Hepatocyte (in vitro differentiated cells): ENCODE measurements at regions not wholly inside any gene's neighbourhood (a gene's known extent, or its start where the extent isn't known, plus 50 kb on each side); places are given as distances from the start of the nearest gene placed in this dataset.

Source experiments
- DNase-seq: peaks from one replicate; pipeline ENCODE4 v3.0.0-alpha.2; 2016; ENCODE audit warnings: low spot score
- H2AFZ ChIP-seq: fragments of 200-600 bp; sonication (generic); 2 replicates; pipeline ENCODE4 v1.6.0; 2016; ENCODE audit warnings: antibody characterized with exemption, mild to moderate bottlenecking
- H3K27ac ChIP-seq: fragments of 200-600 bp; sonication (generic); 2 replicates; pipeline ENCODE4 v1.5.1; 2016; ENCODE audit warnings: mild to moderate bottlenecking
- H3K27me3 ChIP-seq: fragments of 200-600 bp; sonication (generic); 2 replicates; pipeline ENCODE4 v1.6.1; 2016
- H3K36me3 ChIP-seq: fragments of 200-600 bp; sonication (generic); replicated peaks from 2 replicates; pipeline ENCODE4 v1.5.1; 2016; ENCODE audit warnings: low read depth; ENCODE audit not compliant: insufficient read depth
- H3K4me1 ChIP-seq: fragments of 200-600 bp; sonication (generic); 2 replicates; pipeline ENCODE4 v1.5.1; 2016; ENCODE audit warnings: mild to moderate bottlenecking, moderate library complexity; ENCODE audit not compliant: insufficient read depth
- H3K4me2 ChIP-seq: fragments of 200-600 bp; sonication (generic); 2 replicates; pipeline ENCODE4 v1.6.0; 2016
- H3K4me3 ChIP-seq: fragments of 200-600 bp; sonication (generic); 2 replicates; pipeline ENCODE4 v1.5.1; 2016; ENCODE audit warnings: mild to moderate bottlenecking
- H3K79me2 ChIP-seq: fragments of 200-600 bp; sonication (generic); 2 replicates; pipeline ENCODE4 v1.6.0; 2017; ENCODE audit warnings: mild to moderate bottlenecking
- H3K9me2 ChIP-seq: fragments of 200-600 bp; sonication (generic); replicated peaks from 2 replicates; pipeline ENCODE4 v1.6.0; 2017; ENCODE audit warnings: mild to moderate bottlenecking; ENCODE audit not compliant: insufficient read depth
- H3K9me3 ChIP-seq: fragments of 200-600 bp; sonication (generic); 2 replicates; pipeline ENCODE4 v1.5.1; 2016; ENCODE audit warnings: low read depth, mild to moderate bottlenecking
- H4K20me1 ChIP-seq: fragments of 200-600 bp; sonication (generic); 2 replicates; pipeline ENCODE4 v1.6.0; 2016; ENCODE audit warnings: mild to moderate bottlenecking; ENCODE audit not compliant: insufficient read depth, poor library complexity, severe bottlenecking
- CTCF ChIP-seq: fragments of 200-600 bp; sonication (generic); IDR thresholded peaks from 2 replicates; pipeline ENCODE4 v1.5.1; 2016; ENCODE audit warnings: antibody characterized with exemption, mild to moderate bottlenecking; ENCODE audit not compliant: poor library complexity
- EZH2 ChIP-seq: fragments of 200-600 bp; sonication (generic); IDR thresholded peaks from 2 replicates; pipeline ENCODE4 v1.6.1; 2016; ENCODE audit warnings: antibody characterized with exemption, mild to moderate bottlenecking, borderline replicate concordance
- EZH2phosphoT487 ChIP-seq: fragments of 200-600 bp; sonication (generic); IDR thresholded peaks from one replicate; pipeline ENCODE4 v1.6.1; 2018; ENCODE audit warnings: antibody characterized with exemption, mild to moderate bottlenecking, low read depth, moderate library complexity; ENCODE audit not compliant: unreplicated experiment, severe bottlenecking
- WGBS: methylation state at CpG from one replicate; pipeline ENCODE4 v1.1.6; 2016; ENCODE audit warnings: low lambda C conversion rate; ENCODE audit errors: missing lambda C conversion rate; 5-methylcytosine and 5-hydroxymethylcytosine counted together

DNA sequence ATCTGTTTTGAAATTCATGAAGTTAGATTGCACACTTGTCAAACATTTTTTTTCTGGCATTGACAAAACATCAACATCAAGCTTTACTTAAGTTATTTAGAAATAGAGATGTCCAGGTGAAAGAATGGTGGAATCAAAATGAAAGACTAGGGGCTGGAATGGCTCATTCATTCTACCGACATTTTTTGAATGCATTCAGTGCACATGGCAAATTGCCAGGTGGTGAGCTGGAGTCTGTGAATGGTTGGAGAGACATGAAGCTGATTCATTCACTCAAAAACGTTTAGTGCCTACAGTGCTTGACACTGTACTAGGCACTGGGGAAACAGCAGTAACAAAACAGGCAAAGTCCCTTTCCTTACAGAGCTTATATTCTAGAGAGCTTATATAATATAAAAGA is 292.4 kb downstream of the PPP1R2C start:
- Histone ChIP-seq H3K4me3 (no peak overlapping the region), H3K27ac (no peak overlapping the region), H2AFZ (no peak overlapping the region), H3K4me2 (no peak overlapping the region), H3K9me3 (no peaks in the 10 kb centered on the region), H3K27me3 (no peaks in the 10 kb centered on the region), H3K36me3 (no peaks in the 10 kb centered on the region), H4K20me1 (no peaks in the 10 kb centered on the region), H3K9me2 (no peaks in the 10 kb centered on the region), H3K4me1 (no peaks in the 10 kb centered on the region), H3K79me2 (no peaks in the 10 kb centered on the region)
- DNase-seq, result no peak
- TF ChIP-seq CTCF (no peak), EZH2 (no peak), EZH2phosphoT487 (no peak)
- WGBS, result 71% methylated on average over 2 of the region's 2 CpGs

- Histone ChIP-seq H3K27ac (no peak overlapping the region), H4K20me1 (no peaks in the 10 kb centered on the region), H3K9me3 (no peaks in the 10 kb centered on the region), H3K9me2 (no peaks in the 10 kb centered on the region), H3K27me3 (no peaks in the 10 kb centered on the region), H3K4me1 (no peaks in the 10 kb centered on the region), H3K4me3 (no peak overlapping the region), H3K36me3 (no peaks in the 10 kb centered on the region), H3K79me2 (no peaks in the 10 kb centered on the region), H2AFZ (no peak overlapping the region), H3K4me2 (no peak overlapping the region)
- TF ChIP-seq CTCF (no peak), EZH2phosphoT487 (no peak), EZH2 (no peak)
- WGBS, result 88% methylated on average over 1 of the region's 1 CpG
- DNase-seq, result no peak
Observed at GRCh38 chrX:42484233-42484632, 293.7 kb downstream of the PPP1R2C start.

- H3K36me3 ChIP-seq, result no peaks in the 10 kb centered on the region
- H3K9me3 ChIP-seq, result no peaks in the 10 kb centered on the region
- WGBS, result 90% methylated on average over 1 of the region's 1 CpG
- H3K4me2 ChIP-seq, result no peak overlapping the region
- H2AFZ ChIP-seq, result no peak overlapping the region
- DNase-seq, result no peak
- H3K4me1 ChIP-seq, result no peaks in the 10 kb centered on the region
- H3K27ac ChIP-seq, result no peak overlapping the region
- no peak overlapping the region for H3K4me3 ChIP-seq
- H3K9me2 ChIP-seq, result no peaks in the 10 kb centered on the region
- H3K79me2 ChIP-seq, result no peaks in the 10 kb centered on the region
- no peaks in the 10 kb centered on the region for H4K20me1 ChIP-seq
- TF ChIP-seq EZH2phosphoT487 (no peak), CTCF (no peak), EZH2 (no peak)
- H3K27me3 ChIP-seq, result no peaks in the 10 kb centered on the region
Observed at GRCh38 chrX:42477396-42477795, 300.6 kb downstream of the PPP1R2C start.

DNA sequence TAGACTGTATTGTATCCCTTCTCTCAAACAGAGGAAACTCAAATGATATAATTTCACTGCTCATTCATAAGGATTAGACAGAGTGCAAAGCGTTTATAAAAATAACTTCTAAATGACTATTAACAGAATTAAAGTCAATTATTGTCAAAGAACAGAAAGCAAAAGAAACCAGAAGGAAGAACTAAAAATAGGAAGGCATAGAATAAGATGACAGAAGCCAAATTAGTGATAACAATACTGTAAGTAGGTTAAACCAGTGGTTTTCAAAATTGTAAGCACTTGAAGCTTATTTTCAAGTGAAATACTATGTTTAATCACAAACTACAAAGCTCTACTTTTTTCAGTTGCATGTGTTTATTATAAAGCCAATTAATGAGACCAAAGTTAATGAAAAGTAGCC is 305.2 kb downstream of the PPP1R2C start:
- no peak overlapping the region for H2AFZ ChIP-seq
- H3K27me3 ChIP-seq, result no peaks in the 10 kb centered on the region
- DNase-seq, result no peak
- TF ChIP-seq EZH2 (no peak), EZH2phosphoT487 (no peak)
- H3K79me2 ChIP-seq, result no peaks in the 10 kb centered on the region
- no peak overlapping the region for H3K4me2 ChIP-seq
- H3K9me3 ChIP-seq, result no peaks in the 10 kb centered on the region
- no peak overlapping the region for H3K4me3 ChIP-seq
- no peaks in the 10 kb centered on the region for H3K4me1 ChIP-seq
- WGBS, result 84% methylated on average over 1 of the region's 1 CpG
- H3K36me3 ChIP-seq, result no peaks in the 10 kb centered on the region
- no peak overlapping the region for H3K27ac ChIP-seq
- no peaks in the 10 kb centered on the region for H3K9me2 ChIP-seq
- no peaks in the 10 kb centered on the region for H4K20me1 ChIP-seq
